Stimulated activated CD4-positive, alpha-beta T cell treated with anti-CD3 and anti-CD28 coated beads, Interleukin-2, amount 100 ng/mL, for 48 hours (primary cell): ENCODE measurements at regions not wholly inside any gene's neighbourhood (a gene's known extent, or its start where the extent isn't known, plus 50 kb on each side); places are given as distances from the start of the nearest gene placed in this dataset.
"Not testable (repeated sequence)": the region's sequence is repeated elsewhere in the genome, so short reads cannot be mapped to it uniquely, and the experiment has no call there.

ENCODE experiments used
- DNase-seq, 2 donors: peaks; one replicate each; pipeline ENCODE4 v3.0.0-alpha.2; 2020

DNA sequence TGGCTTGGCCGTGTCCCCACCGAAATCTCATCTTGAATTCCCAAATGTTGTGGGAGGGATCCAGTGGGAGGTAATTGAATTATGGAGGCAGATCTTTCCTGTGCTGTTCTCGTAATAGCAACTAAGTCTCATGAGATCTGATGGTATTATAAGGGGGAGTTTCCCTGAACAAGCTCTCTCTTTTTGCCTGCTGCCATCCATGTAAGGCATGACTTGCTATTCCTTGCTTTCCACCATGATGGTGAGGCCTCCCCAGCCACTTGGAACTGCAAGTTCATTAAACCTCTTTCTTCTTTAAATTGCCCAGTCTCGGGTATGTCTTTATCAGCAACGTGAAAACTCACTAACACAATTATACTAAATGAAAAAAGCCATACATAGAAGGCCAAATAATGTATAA is 101.3 kb upstream of the LYPLAL1 start:
- no peak for DNase-seq

DNA sequence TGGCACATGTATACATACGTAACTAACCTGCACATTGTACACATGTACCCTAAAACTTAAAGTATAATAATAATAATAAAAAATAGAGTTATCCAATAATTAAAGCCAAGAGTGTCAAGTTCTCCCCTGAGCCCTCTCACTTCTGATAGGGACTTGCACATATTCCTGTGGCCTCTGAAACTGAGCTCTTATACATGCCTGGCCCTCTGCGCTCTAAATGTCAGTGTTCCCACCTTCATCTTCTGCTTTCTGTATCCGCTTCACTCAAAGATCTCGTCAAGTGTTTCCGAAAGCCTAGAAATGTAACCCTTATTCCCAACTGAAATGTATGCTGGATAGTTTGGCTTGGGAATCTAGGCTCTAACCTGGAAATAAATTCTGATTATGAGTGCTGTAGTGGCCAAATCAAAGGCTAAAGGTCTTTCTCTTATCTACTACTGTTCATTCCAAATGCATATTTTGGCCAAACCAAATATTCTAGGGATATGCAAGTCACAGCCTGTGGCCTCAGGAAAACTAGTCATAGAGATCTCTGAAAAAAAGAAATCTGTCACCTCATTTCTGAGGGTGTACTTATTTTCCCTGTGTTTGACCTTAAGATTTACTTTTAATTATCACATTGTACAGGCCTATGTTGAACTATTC is 99.5 kb upstream of the LYPLAL1 start:
- no peak for DNase-seq

DNA sequence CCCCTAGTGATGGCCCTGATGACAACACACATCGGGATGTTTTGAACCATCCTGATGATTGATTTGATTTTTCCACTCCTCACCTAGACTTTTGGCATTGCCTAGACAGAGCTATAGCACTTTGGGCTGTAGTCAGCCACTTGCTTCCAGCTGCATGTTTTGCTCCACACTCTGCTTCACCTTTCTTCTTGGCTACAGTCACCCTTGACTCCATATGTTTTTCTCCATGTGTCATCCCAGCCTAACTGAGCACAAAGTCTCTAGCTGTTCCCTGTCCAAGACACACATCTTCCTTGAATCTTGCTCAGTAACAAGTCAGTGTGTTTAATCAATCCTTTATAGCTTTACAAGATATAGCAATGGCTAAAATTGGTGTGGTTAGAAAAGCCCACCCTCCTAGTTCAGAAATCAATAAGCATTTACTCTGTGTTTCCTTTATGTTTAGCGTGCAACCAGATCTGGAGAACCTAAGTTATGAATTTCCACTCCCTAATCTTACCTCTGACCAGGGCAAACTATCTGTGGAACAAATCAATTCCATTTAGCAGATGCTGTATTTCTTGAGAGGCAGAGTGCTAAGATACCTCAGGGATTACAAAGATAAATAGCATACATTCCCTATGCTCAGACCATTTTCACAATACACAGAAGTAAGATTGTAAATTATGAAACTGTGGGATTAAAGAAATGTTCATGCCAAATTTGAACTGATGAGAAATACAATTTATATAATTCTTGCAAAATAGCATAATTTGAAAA is 98.4 kb upstream of the LYPLAL1 start:
- DNase-seq: no peak

GRCh38 chr1:219076326-219076937 is 97.2 kb upstream of the LYPLAL1 start:
- DNase-seq: no peak

DNA sequence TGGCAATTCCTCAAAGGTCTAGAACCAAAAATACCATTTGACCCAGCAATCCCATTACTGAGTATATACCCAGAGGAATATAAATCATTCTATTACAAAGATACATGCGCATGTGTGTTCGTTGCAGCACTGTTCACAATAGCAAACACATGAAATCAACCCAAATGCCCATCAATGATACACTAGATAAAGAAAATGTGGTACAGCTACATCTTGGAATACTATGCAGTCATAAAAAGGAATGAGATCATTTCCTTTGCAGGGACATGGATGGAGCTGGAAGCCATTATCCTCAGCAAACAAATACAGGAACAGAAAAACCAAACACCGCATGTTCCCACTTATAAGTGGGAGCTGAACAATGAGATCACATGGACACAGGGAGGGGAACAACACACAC is 95.9 kb upstream of the LYPLAL1 start:
- DNase-seq: not testable (repeated sequence)

- no peak for DNase-seq
Measured at GRCh38 chr1:219081943-219082925, 91.4 kb upstream of the LYPLAL1 start.

DNA sequence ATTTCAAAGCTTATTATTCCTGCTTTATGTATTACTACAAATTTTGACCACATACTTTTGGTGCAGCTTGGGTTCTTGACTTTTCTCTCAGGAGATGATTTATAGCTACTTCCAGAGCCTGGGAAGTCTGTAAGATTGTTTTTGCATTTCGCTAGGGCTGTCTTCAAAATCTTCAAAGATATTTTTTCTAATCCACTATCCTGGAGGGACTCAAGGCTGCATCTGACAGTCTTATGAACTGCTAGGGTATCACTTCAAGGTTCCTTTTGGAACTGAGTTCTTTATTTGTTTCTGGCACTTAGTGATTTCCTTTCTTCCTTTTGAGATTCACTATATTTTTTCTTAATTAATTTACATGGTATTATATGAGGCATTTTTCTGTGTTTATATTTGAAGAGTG is 90.0 kb upstream of the LYPLAL1 start:
- no peak for DNase-seq

- no peak for DNase-seq
Measured at GRCh38 chr1:219085082-219085481, 88.6 kb upstream of the LYPLAL1 start.

GRCh38 chr1:219085988-219086387 is 87.7 kb upstream of the LYPLAL1 start:
- no peak for DNase-seq

DNA sequence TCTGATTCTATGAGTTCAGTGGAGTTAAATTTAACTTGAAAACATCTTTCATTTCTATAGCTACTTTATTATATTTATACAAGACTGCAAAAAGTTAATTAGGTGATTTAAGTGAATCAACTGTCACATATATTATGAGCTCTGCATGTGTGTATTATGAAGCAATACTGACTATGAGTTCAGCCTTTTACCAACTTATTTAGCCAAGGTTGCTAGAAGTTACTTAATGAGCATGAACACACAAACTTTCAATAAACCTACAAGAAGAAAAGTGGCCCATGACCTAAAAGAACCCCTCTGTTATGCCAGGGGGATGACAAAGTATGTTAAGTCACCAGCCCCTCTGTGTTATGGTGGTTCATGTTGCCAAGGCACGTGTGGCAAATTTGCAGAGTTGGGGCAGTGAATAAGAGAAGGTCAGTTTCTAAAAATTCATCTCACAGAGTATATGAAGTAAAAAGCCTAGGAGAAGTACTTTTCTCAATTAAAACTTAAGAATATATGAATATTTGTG is 86.7 kb upstream of the LYPLAL1 start:
- no peak for DNase-seq

DNA sequence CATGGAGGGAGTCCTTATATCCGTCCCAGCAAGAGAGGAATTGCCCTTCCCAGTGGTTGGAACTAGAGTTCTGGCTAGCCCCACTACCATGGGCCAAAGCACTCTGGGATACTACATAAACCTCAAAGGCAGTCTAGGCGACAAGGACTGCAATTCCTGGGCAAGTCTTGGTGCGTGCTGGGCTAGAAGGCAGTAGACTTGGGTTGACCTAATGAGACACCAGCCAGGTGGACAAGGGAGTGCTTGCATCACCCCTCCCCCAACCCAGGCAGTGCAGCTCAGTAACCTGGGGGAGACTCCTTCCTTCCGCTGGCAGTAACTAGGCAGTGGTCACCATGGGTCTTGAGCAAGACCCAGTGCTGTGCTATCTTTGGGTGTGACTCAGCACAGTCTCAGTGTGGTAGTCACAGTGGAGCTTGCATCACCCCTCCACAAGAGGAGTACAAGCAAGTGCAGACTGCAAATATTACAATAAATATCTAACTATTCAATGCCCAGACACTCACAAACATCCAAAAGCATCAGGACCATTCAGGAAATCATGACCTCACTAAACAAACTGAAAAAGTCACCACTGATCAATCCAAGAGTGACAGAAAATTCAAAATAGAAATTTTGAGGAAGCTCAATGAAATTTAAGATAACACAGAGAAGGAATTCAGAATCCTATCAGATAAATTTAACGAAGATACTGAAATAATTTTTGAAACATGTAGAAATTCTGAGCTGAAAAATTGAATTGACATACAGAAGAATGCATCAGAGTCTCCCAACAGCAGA is 84.7 kb upstream of the LYPLAL1 start:
- DNase-seq: no peak

- DNase-seq: no peak
Measured at GRCh38 chr1:219090607-219091006, 83.1 kb upstream of the LYPLAL1 start.

DNA sequence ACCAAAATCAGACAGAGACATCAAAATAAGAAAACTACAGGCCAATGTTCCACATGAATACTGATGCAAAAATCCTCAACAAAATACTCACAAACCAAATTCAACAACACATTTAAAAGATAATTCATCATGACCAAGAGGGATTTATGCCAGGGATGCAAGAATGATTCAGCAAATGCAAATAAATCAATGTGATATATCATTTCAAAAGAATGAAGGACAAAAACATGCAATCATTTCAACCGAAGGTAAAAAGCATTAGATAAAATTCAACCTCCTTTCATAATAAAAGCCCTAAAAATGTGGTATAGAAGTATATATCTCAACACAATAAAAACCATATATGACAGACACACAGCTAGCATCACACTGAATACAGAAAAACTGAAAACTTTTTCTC is 81.5 kb upstream of the LYPLAL1 start:
- no peak for DNase-seq

DNA sequence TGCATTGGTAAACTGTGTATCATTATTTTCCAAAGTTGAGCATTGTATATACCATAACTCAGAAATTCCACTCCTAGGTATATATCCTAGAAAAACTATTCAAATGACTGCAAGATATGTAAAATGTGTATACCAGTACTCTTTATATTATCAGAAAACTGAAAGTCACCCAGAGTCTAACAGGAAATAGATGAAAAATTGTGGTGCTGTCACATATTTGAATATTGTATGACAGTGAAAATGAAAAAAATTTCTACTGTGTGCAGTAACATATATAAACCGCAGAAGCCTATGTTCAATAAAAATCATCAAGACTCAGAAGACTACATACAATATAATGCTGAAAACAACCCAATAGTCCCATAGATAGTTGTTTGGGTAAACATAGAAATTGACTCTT is 74.4 kb upstream of the LYPLAL1 start:
- no peak for DNase-seq

DNA sequence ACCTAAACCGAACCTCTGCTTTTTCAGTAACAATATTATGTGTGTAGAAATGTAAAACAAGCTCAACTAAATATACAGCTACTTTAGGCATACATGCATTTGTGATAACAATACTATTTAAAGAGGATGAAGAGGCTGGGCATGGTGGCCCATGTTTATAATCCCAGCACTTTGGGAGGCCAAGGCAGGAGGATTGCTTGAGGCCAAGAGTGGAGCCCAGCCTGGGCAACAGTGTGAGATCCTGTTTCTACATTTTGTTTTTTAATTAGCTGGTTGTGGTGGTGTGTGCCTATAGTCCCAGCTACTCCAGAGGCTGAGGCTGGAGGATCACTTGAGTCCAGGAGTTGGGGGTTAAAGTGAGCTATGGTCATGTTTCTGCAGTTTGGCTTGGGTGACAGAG is 73.6 kb upstream of the LYPLAL1 start:
- DNase-seq: no peak

GRCh38 chr1:219102466-219102865 is 71.2 kb upstream of the LYPLAL1 start:
- not testable (repeated sequence) for DNase-seq

DNA sequence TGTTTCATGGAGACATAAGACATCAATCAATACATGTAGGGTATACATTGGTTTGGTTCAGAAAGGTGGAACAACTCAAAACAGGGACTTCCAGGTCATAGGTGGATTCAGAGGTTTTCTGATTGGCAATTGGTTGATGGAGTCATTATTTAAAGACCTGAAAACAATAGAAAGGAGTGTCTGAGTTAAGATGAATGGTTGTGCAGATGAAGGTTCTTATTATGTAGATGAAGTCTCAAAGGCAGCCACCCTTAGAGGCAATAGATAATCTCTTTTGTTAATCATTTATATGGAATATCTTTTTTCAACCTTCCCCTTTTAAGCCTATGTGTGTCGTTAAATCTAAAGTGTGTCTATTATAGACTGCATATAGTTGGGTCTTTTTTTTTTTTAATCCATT is 67.8 kb upstream of the LYPLAL1 start:
- DNase-seq: no peak

GRCh38 chr1:219109424-219110018 is 64.2 kb upstream of the LYPLAL1 start:
- no peak for DNase-seq

DNA sequence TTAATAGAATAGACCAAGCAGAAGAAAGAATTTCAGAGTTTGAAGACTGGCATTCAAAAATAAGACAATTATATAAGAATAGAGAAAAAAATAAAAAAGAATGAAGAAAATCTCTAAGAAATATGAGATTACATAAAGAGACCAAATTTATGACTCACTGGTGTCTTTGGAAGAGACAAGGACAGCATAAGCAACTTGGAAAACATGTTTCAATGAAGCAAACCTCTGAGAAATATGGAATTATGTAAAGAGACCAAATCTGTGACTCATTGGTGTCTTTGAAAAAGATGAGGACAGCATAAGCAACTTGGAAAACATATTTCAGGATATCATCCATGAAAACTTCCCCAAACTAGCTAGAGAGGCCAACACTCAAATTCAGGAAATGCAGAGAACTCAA is 60.4 kb upstream of the LYPLAL1 start:
- DNase-seq: no peak

- no peak for DNase-seq
Measured at GRCh38 chr1:219114014-219114413, 59.7 kb upstream of the LYPLAL1 start.

- DNase-seq: no peak
Measured at GRCh38 chr1:219119839-219120238, 53.8 kb upstream of the LYPLAL1 start.
